Choroid plexus epithelial cell (primary cell): ENCODE measurements at regions not wholly inside any gene's neighbourhood (a gene's known extent, or its start where the extent isn't known, plus 50 kb on each side); places are given as distances from the start of the nearest gene placed in this dataset.

Source experiments
- DNase-seq: peaks from one replicate; pipeline ENCODE4 v3.0.0-alpha.2; 2010; ENCODE audit warnings: low read depth
- H3K4me3 ChIP-seq: 2 replicates; pipeline ENCODE4 v1.5.1; 2011; ENCODE audit warnings: low read depth, mild to moderate bottlenecking, control low read depth, low read length, moderate library complexity
- CTCF ChIP-seq: conservative IDR thresholded peaks from 2 replicates; pipeline ENCODE4 v1.5.1; 2011; ENCODE audit warnings: low read depth, mild to moderate bottlenecking, control low read depth, inconsistent platforms, low read length, moderate library complexity

DNA sequence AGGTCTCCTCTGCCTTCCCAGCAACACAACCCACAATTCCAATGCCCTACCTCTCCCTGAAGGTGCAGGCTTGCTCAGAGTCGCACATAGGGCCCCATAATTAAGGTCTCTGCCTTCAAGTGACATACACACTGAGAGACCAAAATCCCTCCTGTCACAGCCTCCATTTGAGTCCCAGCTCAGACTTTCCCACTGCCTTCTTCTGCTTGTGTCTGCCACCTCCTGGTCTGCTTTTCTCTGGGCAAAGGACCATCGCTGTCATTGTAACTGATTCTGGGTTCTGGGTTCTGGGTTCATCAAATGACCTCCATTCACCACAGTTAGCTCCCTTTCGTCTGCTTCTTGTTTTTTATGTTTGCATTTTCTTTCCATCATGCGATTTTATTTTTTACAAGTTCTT is 119.2 kb upstream of the ATP1B1 start:
- H3K4me3 ChIP-seq = no peak overlapping the region
- DNase-seq = no peak
- no peak for TF ChIP-seq CTCF

DNA sequence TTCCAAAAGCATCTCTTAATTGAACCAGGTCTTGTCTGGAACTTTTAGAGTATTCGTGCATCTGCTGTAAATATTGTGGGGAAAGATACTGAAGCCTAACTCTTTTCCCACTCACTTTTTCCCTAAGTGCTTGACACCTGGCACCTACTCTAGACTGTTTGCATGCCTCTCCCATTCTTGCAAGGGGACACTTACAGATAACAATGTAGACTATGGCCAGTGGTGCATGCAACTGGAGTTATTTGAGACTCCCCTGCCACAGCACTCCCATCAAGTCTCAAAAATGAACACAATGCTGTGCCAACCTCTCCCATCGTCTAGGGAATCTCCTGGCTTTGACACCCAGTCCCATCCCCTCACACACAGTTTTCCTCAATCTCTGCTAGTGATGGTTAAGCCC is 118.6 kb upstream of the ATP1B1 start:
- DNase-seq = no peak
- no peak for TF ChIP-seq CTCF
- H3K4me3 ChIP-seq = no peak overlapping the region

- no peak overlapping the region for H3K4me3 ChIP-seq
- no peak for DNase-seq
- no peak for TF ChIP-seq CTCF
Measured at GRCh38 chr1:168989985-168990384, 116.5 kb upstream of the ATP1B1 start.

- no peak overlapping the region for H3K4me3 ChIP-seq
- no peak for DNase-seq
- TF ChIP-seq CTCF = no peak
Measured at GRCh38 chr1:168991667-168992475, 114.6 kb upstream of the ATP1B1 start.

GRCh38 chr1:169001353-169001752 is 105.1 kb upstream of the ATP1B1 start:
- H3K4me3 ChIP-seq = no peak overlapping the region
- DNase-seq = no peak
- no peak for TF ChIP-seq CTCF

GRCh38 chr1:169003864-169004516 is 102.5 kb upstream of the ATP1B1 start:
- no peak for DNase-seq
- no peak overlapping the region for H3K4me3 ChIP-seq
- TF ChIP-seq CTCF = no peak

- no peak overlapping the region for H3K4me3 ChIP-seq
- no peak for DNase-seq
- TF ChIP-seq CTCF = no peak
Measured at GRCh38 chr1:169005776-169006175, 100.7 kb upstream of the ATP1B1 start.
